HCT116 (cell line): ENCODE measurements at regions not wholly inside any gene's neighbourhood (a gene's known extent, or its start where the extent isn't known, plus 50 kb on each side); places are given as distances from the start of the nearest gene placed in this dataset.

Experiments
- ATAC-seq: fragments of 200-7000 bp; cut with Tn5 transposase; 2 replicates; pipeline ENCODE4 v1.9.1; 2020; ENCODE audit warnings: mild to moderate bottlenecking, moderate library complexity
- BruUV-seq: library from RNA; stranded (reverse); fragments of 400-500 nt; replicated peaks from 2 replicates; lab custom pipeline; 2021; lab: Mats Ljungman, UMichigan
- CTCF ChIA-PET: fragments of 300-600 bp; sonication (Branson Sonifier 250); formaldehyde crosslinking; loops from one replicate; lab custom pipeline; 2021; ENCODE audit warnings: antibody characterized with exemption; lab: Charles Lee
- POLR2A ChIA-PET: fragments of 300-600, 350-600 bp; sonication (Branson Sonifier 250); formaldehyde crosslinking; loops from one replicate; lab custom pipeline; 2021; ENCODE audit warnings: antibody characterized with exemption; lab: Charles Lee
- RAD21 ChIA-PET, 2 experiments: fragments of 300-600 bp; sonication (Branson Sonifier 250); formaldehyde crosslinking; loops; one replicate each; lab custom pipeline; 2023; ENCODE audit warnings: low total read pairs in 2 of 2; ENCODE audit not compliant: uncharacterized antibody in 2 of 2, unreplicated experiment in 2 of 2, low non-redundant PET in 1 of 2; lab: Charles Lee
- DNase-seq: peaks from one replicate; pipeline ENCODE4 v3.0.0-alpha.2; 2010; ENCODE audit warnings: low read depth, low spot score
- H2AFZ ChIP-seq: fragments of 200-600 bp; shearing (Covaris generic), sonication (generic); 2 replicates; pipeline ENCODE4 v1.6.1; 2017; ENCODE audit warnings: low read depth, mixed run types, mixed read lengths, antibody characterized with exemption, low read length; ENCODE audit not compliant: poor library complexity, severe bottlenecking
- H3K27ac ChIP-seq: 2 replicates; pipeline ENCODE4 v1.5.1; 2012; ENCODE audit warnings: low read depth, low read length
- H3K27me3 ChIP-seq: fragments of 200-600 bp; sonication (generic); 2 replicates; pipeline ENCODE4 v1.6.1; 2016; ENCODE audit warnings: mixed run types, low read length, mixed read lengths; ENCODE audit not compliant: insufficient read depth
- H3K36me3 ChIP-seq, 2 experiments: fragments of 200-500 bp in 1 of 2; fragments of 200-600 bp in 1 of 2; sonication (Bioruptor generic) in 1 of 2; sonication (generic) in 1 of 2; 2 replicates each; pipeline versions ENCODE4 v1.5.1 to v1.6.1; 2014 to 2016; ENCODE audit warnings: low read length in 2 of 2, inconsistent platforms in 1 of 2, mixed read lengths in 1 of 2, mixed run types in 1 of 2; ENCODE audit not compliant: insufficient read depth in 2 of 2, control insufficient read depth in 1 of 2
- H3K4me1 ChIP-seq, 2 experiments: fragments of 200-600 bp in 1 of 2; sonication (generic) in 1 of 2; 2 replicates each; pipeline versions ENCODE4 v1.5.1 to v1.6.1; 2012 to 2017; ENCODE audit warnings: low read length in 2 of 2, inconsistent platforms in 1 of 2, mild to moderate bottlenecking in 1 of 2, mixed read lengths in 1 of 2, mixed run types in 1 of 2, moderate library complexity in 1 of 2; ENCODE audit not compliant: insufficient read depth in 2 of 2, control insufficient read depth in 1 of 2
- H3K4me2 ChIP-seq: fragments of 200-600 bp; sonication (generic); 2 replicates; pipeline ENCODE4 v1.6.1; 2017; ENCODE audit warnings: mixed run types, low read length, mixed read lengths
- H3K4me3 ChIP-seq, 2 experiments: fragments of 200-600 bp in 1 of 2; sonication (generic) in 1 of 2; replicated peaks in 1 of 2; 2 replicates each; pipeline ENCODE4 v1.5.1; 2011 to 2016; ENCODE audit warnings: low read length in 2 of 2, control low read depth in 1 of 2, low read depth in 1 of 2, mild to moderate bottlenecking in 1 of 2, mixed read lengths in 1 of 2, mixed run types in 1 of 2
- H3K79me2 ChIP-seq: fragments of 200-600 bp; sonication (generic); 2 replicates; pipeline ENCODE4 v1.6.1; 2017; ENCODE audit warnings: mild to moderate bottlenecking, mixed run types, low read length, moderate library complexity, mixed read lengths; ENCODE audit not compliant: insufficient read depth
- H3K9ac ChIP-seq: fragments of 200-600 bp; sonication (generic); 2 replicates; pipeline ENCODE4 v1.6.1; 2016; ENCODE audit warnings: low read length, mixed read lengths
- H3K9me2 ChIP-seq: fragments of 200-600 bp; sonication (generic), shearing (Covaris generic); 2 replicates; pipeline ENCODE4 v1.6.1; 2017; ENCODE audit warnings: mixed run types, mild to moderate bottlenecking, moderate library complexity; ENCODE audit not compliant: insufficient read depth
- H3K9me3 ChIP-seq, 2 experiments: fragments of 200-500 bp in 1 of 2; fragments of 200-600 bp in 1 of 2; sonication (Bioruptor generic) in 1 of 2; sonication (generic) in 1 of 2; 2 replicates each; pipeline ENCODE4 v1.6.1; 2014 to 2017; ENCODE audit warnings: low read length in 2 of 2, mixed read lengths in 2 of 2, inconsistent platforms in 1 of 2, low read depth in 1 of 2, mild to moderate bottlenecking in 1 of 2, mixed run types in 1 of 2, moderate library complexity in 1 of 2; ENCODE audit not compliant: control insufficient read depth in 1 of 2, insufficient read depth in 1 of 2
- H4K20me1 ChIP-seq: fragments of 200-600 bp; sonication (generic), shearing (Covaris generic); 2 replicates; pipeline ENCODE4 v1.6.1; 2017; ENCODE audit warnings: mixed run types, mild to moderate bottlenecking, moderate library complexity; ENCODE audit not compliant: insufficient read depth
- ATF3 ChIP-seq: IDR thresholded peaks from 2 replicates; pipeline ENCODE4 v1.6.1; 2012
- CBX3 ChIP-seq: IDR thresholded peaks from 2 replicates; pipeline ENCODE4 v1.6.1; 2012; ENCODE audit warnings: low read depth
- CEBPB ChIP-seq: IDR thresholded peaks from 2 replicates; pipeline ENCODE4 v1.6.1; 2012; ENCODE audit warnings: low read depth
- CTCF ChIP-seq, 3 experiments: fragments of 200-600 bp in 1 of 3; sonication (generic) in 1 of 3; IDR thresholded peaks in 2 of 3; conservative IDR thresholded peaks in 1 of 3; 2 replicates each; pipeline ENCODE4 v1.5.1; 2012 to 2017; ENCODE audit warnings: low read depth in 2 of 3, low read length in 2 of 3, antibody characterized with exemption in 1 of 3, borderline replicate concordance in 1 of 3, control low read depth in 1 of 3, mild to moderate bottlenecking in 1 of 3, mixed read lengths in 1 of 3, mixed run types in 1 of 3, moderate library complexity in 1 of 3; ENCODE audit not compliant: insufficient read depth in 1 of 3
- EGR1 ChIP-seq: IDR thresholded peaks from 2 replicates; pipeline ENCODE4 v1.6.1; 2012; ENCODE audit warnings: low read depth
- ELF1 ChIP-seq: IDR thresholded peaks from 2 replicates; pipeline ENCODE4 v1.6.1; 2012; ENCODE audit warnings: low read depth, borderline replicate concordance
- EZH2 ChIP-seq: fragments of 200-600 bp; sonication (generic); IDR thresholded peaks from 2 replicates; pipeline ENCODE4 v1.6.1; 2017; ENCODE audit warnings: antibody characterized with exemption, mixed run types
- EZH2phosphoT487 ChIP-seq: fragments of 200-600 bp; IDR thresholded peaks from 2 replicates; pipeline ENCODE4 v1.6.1; 2018; ENCODE audit warnings: antibody characterized with exemption, borderline replicate concordance
- FOSL1 ChIP-seq: IDR thresholded peaks from 2 replicates; pipeline ENCODE4 v1.6.1; 2012; ENCODE audit warnings: low read depth
- MAX ChIP-seq: IDR thresholded peaks from 2 replicates; pipeline ENCODE4 v1.6.1; 2012
- POLR2A ChIP-seq: IDR thresholded peaks from 2 replicates; pipeline ENCODE4 v1.7.0; 2011; ENCODE audit warnings: borderline replicate concordance; ENCODE audit not compliant: insufficient read depth, insufficient read length; ENCODE audit errors: extremely low read depth
- POLR2AphosphoS5 ChIP-seq: IDR thresholded peaks from 2 replicates; pipeline ENCODE4 v1.6.1; 2011; ENCODE audit warnings: mild to moderate bottlenecking, low read depth, low read length, moderate library complexity
- RAD21 ChIP-seq: IDR thresholded peaks from 2 replicates; pipeline ENCODE4 v1.6.1; 2012; ENCODE audit warnings: low read depth, mild to moderate bottlenecking
- REST ChIP-seq: IDR thresholded peaks from 2 replicates; pipeline ENCODE4 v1.6.1; 2012; ENCODE audit warnings: low read depth
- SP1 ChIP-seq: IDR thresholded peaks from 2 replicates; pipeline ENCODE4 v1.6.1; 2012; ENCODE audit warnings: low read depth
- SRF ChIP-seq: IDR thresholded peaks from 2 replicates; pipeline ENCODE4 v1.6.1; 2012; ENCODE audit warnings: low read depth
- TCF7L2 ChIP-seq: IDR thresholded peaks from 2 replicates; pipeline ENCODE4 v1.7.0; 2011; ENCODE audit warnings: borderline replicate concordance, inconsistent platforms; ENCODE audit not compliant: insufficient read depth, insufficient read length; ENCODE audit errors: extremely low read depth
- YY1 ChIP-seq: IDR thresholded peaks from 2 replicates; pipeline ENCODE4 v1.6.1; 2011; ENCODE audit warnings: low read length, low read depth, moderate library complexity, mild to moderate bottlenecking; ENCODE audit not compliant: insufficient replicate concordance; ENCODE audit errors: extremely low read depth
- ZBTB33 ChIP-seq: IDR thresholded peaks from 2 replicates; pipeline ENCODE4 v1.6.1; 2011; ENCODE audit warnings: mild to moderate bottlenecking, low read length, moderate library complexity; ENCODE audit not compliant: insufficient replicate concordance; ENCODE audit errors: extremely low read depth
- intact Hi-C: fragments of 100-400 bp; cut with micrococcal nuclease; formaldehyde crosslinking; loops from 2 replicates; pipeline ENCODE4 v1.10.0; 2022

- Histone ChIP-seq H3K36me3 (no peaks in the 10 kb centered on the region), H3K4me1 (no peaks in the 10 kb centered on the region), H2AFZ (no peak overlapping the region), H3K9me2 (no peaks in the 10 kb centered on the region), H4K20me1 (no peaks in the 10 kb centered on the region), H3K27me3 (no peaks in the 10 kb centered on the region), H3K4me3 (no peak overlapping the region), H3K4me2 (no peak overlapping the region), H3K9me3 (peaks cover 8 to 30% of the 10 kb centered on the region in 2 experiments; a peak in 2 of 4 replicates), H3K9ac (no peak overlapping the region), H3K79me2 (no peaks in the 10 kb centered on the region), H3K27ac (no peak overlapping the region)
- intact Hi-C loops = no loop called here
- ChIA-PET CTCF (no interaction called here), POLR2A (no interaction called here), RAD21 (no interaction called here)
- DNase-seq = no peak
- no TSS peak for BruUV-seq
- no peak for ATAC-seq
- TF ChIP-seq CEBPB (no peak), SRF (no peak), RAD21 (no peak), EGR1 (no peak), POLR2A (no peak), CBX3 (no peak), ZBTB33 (no peak), TCF7L2 (no peak), ELF1 (no peak), EZH2phosphoT487 (no peak), EZH2 (no peak), ATF3 (no peak), CTCF (IDR thresholded peaks at IDR 0.05 in 2 of 3, conservative IDR thresholded peaks at IDR 0.05 in 1 of 3; ENCODE audit: borderline replicate concordance in 1 of 3, insufficient read depth in 1 of 3, low read depth in 2 of 3, low read length in 2 of 3) (no peak), MAX (no peak), POLR2AphosphoS5 (no peak), REST (no peak), YY1 (no peak), FOSL1 (no peak), SP1 (no peak)
These were observed 662.0 kb upstream of the CDH18 start for GRCh38 chr5:20649966-20650365.
